Chondrocyte (in vitro differentiated cells): ENCODE measurements at regions not wholly inside any gene's neighbourhood (a gene's known extent, or its start where the extent isn't known, plus 50 kb on each side); places are given as distances from the start of the nearest gene placed in this dataset.

Source experiments
- DNase-seq: peaks from one replicate; pipeline ENCODE4 v3.0.0; 2021; ENCODE audit warnings: mixed read lengths, low spot score
- H3K27ac Mint-ChIP-seq: one replicate; pipeline ENCODE4 v1.8.0; 2021; ENCODE audit warnings: mild to moderate bottlenecking, moderate library complexity, mixed read lengths; ENCODE audit not compliant: unreplicated experiment
- H3K27me3 Mint-ChIP-seq: 2 replicates; pipeline ENCODE4 v1.8.0; 2021; ENCODE audit warnings: low read depth, mixed read lengths
- H3K36me3 Mint-ChIP-seq: 2 replicates; pipeline ENCODE4 v1.8.0; 2021; ENCODE audit warnings: low read depth, mixed read lengths
- H3K4me1 Mint-ChIP-seq: 2 replicates; pipeline ENCODE4 v1.8.0; 2021; ENCODE audit warnings: low read depth, mild to moderate bottlenecking, mixed read lengths
- H3K4me3 Mint-ChIP-seq: one replicate; pipeline ENCODE4 v1.8.0; 2021; ENCODE audit warnings: mild to moderate bottlenecking, moderate library complexity, mixed read lengths; ENCODE audit not compliant: unreplicated experiment
- H3K9me3 Mint-ChIP-seq: 2 replicates; pipeline ENCODE4 v1.8.0; 2021; ENCODE audit warnings: low read depth, mixed read lengths
- TF ChIP-seq, protein P1 (sequence below): fragments of 200-600 bp; sonication (generic); IDR thresholded peaks from 2 replicates; pipeline ENCODE4 v1.5.0; 2021; ENCODE audit warnings: antibody characterized with exemption, mild to moderate bottlenecking, moderate library complexity

GRCh38 chr15:97815835-97816234 lies 144.7 kb upstream of the ARRDC4 start:
- Mint-ChIP-seq H3K9me3 (peaks cover 14% of the 10 kb centered on the region), H3K4me1 (no peaks in the 10 kb centered on the region), H3K36me3 (no peaks in the 10 kb centered on the region), H3K27me3 (peaks cover 13% of the 10 kb centered on the region), H3K4me3 (no peak overlapping the region), H3K27ac (no peak overlapping the region)
- TF ChIP-seq, protein P1, sequence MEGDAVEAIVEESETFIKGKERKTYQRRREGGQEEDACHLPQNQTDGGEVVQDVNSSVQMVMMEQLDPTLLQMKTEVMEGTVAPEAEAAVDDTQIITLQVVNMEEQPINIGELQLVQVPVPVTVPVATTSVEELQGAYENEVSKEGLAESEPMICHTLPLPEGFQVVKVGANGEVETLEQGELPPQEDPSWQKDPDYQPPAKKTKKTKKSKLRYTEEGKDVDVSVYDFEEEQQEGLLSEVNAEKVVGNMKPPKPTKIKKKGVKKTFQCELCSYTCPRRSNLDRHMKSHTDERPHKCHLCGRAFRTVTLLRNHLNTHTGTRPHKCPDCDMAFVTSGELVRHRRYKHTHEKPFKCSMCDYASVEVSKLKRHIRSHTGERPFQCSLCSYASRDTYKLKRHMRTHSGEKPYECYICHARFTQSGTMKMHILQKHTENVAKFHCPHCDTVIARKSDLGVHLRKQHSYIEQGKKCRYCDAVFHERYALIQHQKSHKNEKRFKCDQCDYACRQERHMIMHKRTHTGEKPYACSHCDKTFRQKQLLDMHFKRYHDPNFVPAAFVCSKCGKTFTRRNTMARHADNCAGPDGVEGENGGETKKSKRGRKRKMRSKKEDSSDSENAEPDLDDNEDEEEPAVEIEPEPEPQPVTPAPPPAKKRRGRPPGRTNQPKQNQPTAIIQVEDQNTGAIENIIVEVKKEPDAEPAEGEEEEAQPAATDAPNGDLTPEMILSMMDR: no peak
- no peak for DNase-seq

GRCh38 chr15:97817276-97817890 lies 143.1 kb upstream of the ARRDC4 start:
- peaks cover 6% of the 10 kb centered on the region for H3K9me3 Mint-ChIP-seq
- TF ChIP-seq, protein P1: no peak
- no peak overlapping the region for H3K4me3 Mint-ChIP-seq
- no peaks in the 10 kb centered on the region for H3K4me1 Mint-ChIP-seq
- H3K27ac Mint-ChIP-seq: no peak overlapping the region
- DNase-seq: no peak
- H3K36me3 Mint-ChIP-seq: no peaks in the 10 kb centered on the region
- peaks cover 13% of the 10 kb centered on the region for H3K27me3 Mint-ChIP-seq

DNA sequence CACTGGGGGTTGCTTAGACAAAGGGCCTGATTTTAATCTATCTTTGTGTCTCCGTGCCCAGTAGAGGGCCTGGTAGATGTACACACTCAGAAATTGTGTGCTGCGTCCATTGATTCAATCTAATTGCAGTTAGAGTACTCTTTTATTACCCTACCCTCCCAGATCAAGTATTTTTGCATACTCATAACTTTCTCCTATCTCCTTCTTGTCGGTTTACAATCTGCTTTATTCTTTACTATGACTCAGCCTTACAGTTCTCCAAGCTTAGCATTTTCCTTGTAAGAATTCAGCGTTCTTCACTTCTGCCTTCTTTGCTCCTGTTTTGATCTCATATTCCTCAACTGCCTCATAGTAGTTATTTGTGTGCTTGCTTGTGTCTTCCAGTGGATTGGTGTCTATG lies 124.5 kb upstream of the ARRDC4 start:
- peaks cover 9% of the 10 kb centered on the region for H3K9me3 Mint-ChIP-seq
- TF ChIP-seq, protein P1: no peak
- H3K27me3 Mint-ChIP-seq: peaks cover 4% of the 10 kb centered on the region
- H3K36me3 Mint-ChIP-seq: no peaks in the 10 kb centered on the region
- no peaks in the 10 kb centered on the region for H3K4me1 Mint-ChIP-seq
- H3K4me3 Mint-ChIP-seq: no peak overlapping the region
- H3K27ac Mint-ChIP-seq: no peak overlapping the region
- DNase-seq: no peak

DNA sequence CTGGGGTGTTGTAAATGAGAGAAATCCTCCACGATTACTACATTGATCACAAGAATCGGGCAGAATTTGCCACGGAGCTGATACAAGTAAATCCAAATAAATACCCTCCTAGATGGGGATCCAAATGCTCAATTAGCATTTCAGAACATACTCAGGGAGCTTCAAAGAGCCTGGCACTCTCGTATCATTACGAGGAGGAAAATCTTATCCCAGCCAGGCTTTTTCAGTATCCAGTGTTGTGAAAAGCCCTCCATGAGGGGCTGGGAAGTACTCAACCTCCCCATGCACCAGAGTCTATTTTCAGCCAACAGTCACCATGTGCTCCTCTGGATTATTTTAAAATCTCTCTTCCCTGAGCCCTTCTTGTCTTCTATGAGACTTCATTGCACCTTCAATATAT lies 122.6 kb upstream of the ARRDC4 start:
- H3K4me3 Mint-ChIP-seq: no peak overlapping the region
- no peaks in the 10 kb centered on the region for H3K4me1 Mint-ChIP-seq
- H3K9me3 Mint-ChIP-seq: peaks cover 9% of the 10 kb centered on the region
- no peak for DNase-seq
- TF ChIP-seq, protein P1: no peak
- H3K36me3 Mint-ChIP-seq: no peaks in the 10 kb centered on the region
- no peaks in the 10 kb centered on the region for H3K27me3 Mint-ChIP-seq
- no peak overlapping the region for H3K27ac Mint-ChIP-seq

GRCh38 chr15:97838606-97839210 lies 121.8 kb upstream of the ARRDC4 start:
- peaks cover 5% of the 10 kb centered on the region for H3K9me3 Mint-ChIP-seq
- no peaks in the 10 kb centered on the region for H3K4me1 Mint-ChIP-seq

More at GRCh38 chr15:97838606-97839210, 121.8 kb upstream of the ARRDC4 start:
- TF ChIP-seq, protein P1: no peak
- DNase-seq: no peak
- Mint-ChIP-seq H3K27ac (no peak overlapping the region), H3K4me3 (no peak overlapping the region), H3K36me3 (no peaks in the 10 kb centered on the region), H3K27me3 (no peaks in the 10 kb centered on the region)
